NCI-H82 (cell line): ENCODE measurements at regions not wholly inside any gene's neighbourhood (a gene's known extent, or its start where the extent isn't known, plus 50 kb on each side); places are given as distances from the start of the nearest gene placed in this dataset.
"Not testable (repeated sequence)": the region's sequence is repeated elsewhere in the genome, so short reads cannot be mapped to it uniquely, and the experiment has no call there.

Experiments
- DNase-seq: peaks from one replicate; lab custom pipeline; 2025; lab: John Stamatoyannopoulos, UW

GRCh38 chr18:14460364-14460763 lies 83.0 kb downstream of the POTEC start:
- not testable (repeated sequence) for DNase-seq

- DNase-seq: peak; percentile 23
These were observed 83.6 kb downstream of the POTEC start for GRCh38 chr18:14459826-14460225.

GRCh38 chr18:14458009-14458945 lies 85.1 kb downstream of the POTEC start:
- DNase-seq: peak; percentile 33

- DNase-seq: not testable (repeated sequence)
These were observed 92.8 kb downstream of the POTEC start for GRCh38 chr18:14450637-14451009.

- DNase-seq: not testable (repeated sequence)
These were observed 93.3 kb downstream of the POTEC start for GRCh38 chr18:14449995-14450636.

GRCh38 chr18:14449062-14449461 lies 94.3 kb downstream of the POTEC start:
- not testable (repeated sequence) for DNase-seq

GRCh38 chr18:14447715-14448114 lies 95.7 kb downstream of the POTEC start:
- not testable (repeated sequence) for DNase-seq

GRCh38 chr18:14435460-14435859 lies 107.9 kb downstream of the POTEC start:
- not testable (repeated sequence) for DNase-seq

GRCh38 chr18:14432371-14432770 lies 111.0 kb downstream of the POTEC start:
- DNase-seq: not testable (repeated sequence)

GRCh38 chr18:14431031-14431521 lies 112.3 kb downstream of the POTEC start:
- peak; percentile 68 for DNase-seq

- peak; percentile 15 for DNase-seq
These were observed 127.6 kb downstream of the POTEC start for GRCh38 chr18:14415806-14416205.

- DNase-seq: not testable (repeated sequence)
These were observed 128.0 kb downstream of the POTEC start for GRCh38 chr18:14415399-14415798.

- DNase-seq: not testable (repeated sequence)
These were observed 147.9 kb downstream of the POTEC start for GRCh38 chr18:14395533-14395932.

- DNase-seq: not testable (repeated sequence)
These were observed 149.8 kb downstream of the POTEC start for GRCh38 chr18:14393563-14394103.

- DNase-seq: not testable (repeated sequence)
These were observed 150.8 kb downstream of the POTEC start for GRCh38 chr18:14392604-14393003.

GRCh38 chr18:14384961-14385360 lies 158.4 kb downstream of the POTEC start:
- DNase-seq: not testable (repeated sequence)

- DNase-seq: not testable (repeated sequence)
These were observed 160.7 kb downstream of the POTEC start for GRCh38 chr18:14382666-14383065.

GRCh38 chr18:14379489-14379888 lies 163.9 kb downstream of the POTEC start:
- not testable (repeated sequence) for DNase-seq

GRCh38 chr18:14378376-14378775 lies 165.0 kb downstream of the POTEC start:
- DNase-seq: not testable (repeated sequence)

- DNase-seq: not testable (repeated sequence)
These were observed 182.1 kb downstream of the POTEC start for GRCh38 chr18:14361346-14361745.

GRCh38 chr18:14357553-14358297 lies 185.7 kb downstream of the POTEC start:
- DNase-seq: not testable (repeated sequence)

- DNase-seq: not testable (repeated sequence)
These were observed 201.2 kb downstream of the POTEC start for GRCh38 chr18:14342170-14342569.
